ENCODE measurements at regions not wholly inside any gene's neighbourhood (a gene's known extent, or its start where the extent isn't known, plus 50 kb on each side); places are given as distances from the start of the nearest gene placed in this dataset.
"Not testable (repeated sequence)": the region's sequence is repeated elsewhere in the genome, so short reads cannot be mapped to it uniquely, and the experiment has no call there.

GRCh38 chr15:22258398-22259150 lies 178.2 kb downstream of the OR4M2 start:
- no peak for DNase-seq (ENCODE audit: low read depth in 4 of 4, low spot score in 1 of 4)

DNA sequence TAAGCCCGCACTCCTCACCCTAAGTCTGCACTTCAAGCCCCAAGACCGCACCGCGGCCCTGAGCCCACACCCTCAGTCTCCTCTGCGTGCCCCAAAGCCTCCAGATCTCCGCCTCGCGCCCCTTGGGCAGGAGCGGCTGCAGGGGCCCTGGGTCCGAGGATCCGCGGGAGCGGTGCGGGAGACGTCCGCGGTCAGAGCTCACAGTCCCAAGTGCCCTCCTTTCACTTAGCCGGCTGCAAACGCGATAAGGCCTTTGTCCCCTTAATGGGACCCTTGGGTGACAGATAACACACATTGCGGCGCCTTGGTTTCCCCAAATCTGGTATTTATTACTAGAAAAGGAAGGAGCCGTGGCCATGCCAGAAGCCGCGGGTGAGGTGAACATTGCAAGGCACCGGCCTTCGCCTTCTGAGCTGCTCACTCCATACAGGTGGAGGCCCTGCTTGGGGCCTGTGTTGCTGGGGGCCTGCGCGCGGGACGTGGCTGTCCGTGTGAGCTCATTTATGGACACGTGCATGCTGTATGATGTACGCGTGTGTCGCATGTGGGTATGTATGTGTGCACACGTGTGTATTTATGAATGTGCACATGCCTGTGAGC lies 178.9 kb downstream of the OR4M2 start:
- DNase-seq (ENCODE audit: low read depth in 4 of 4, low spot score in 1 of 4): not testable (repeated sequence)

- no peak for DNase-seq (ENCODE audit: low read depth in 4 of 4, low spot score in 1 of 4)
Measured at GRCh38 chr15:22259881-22260421, 179.6 kb downstream of the OR4M2 start.

GRCh38 chr15:22262613-22263020 lies 182.3 kb downstream of the OR4M2 start:
- DNase-seq (ENCODE audit: low read depth in 4 of 4, low spot score in 1 of 4): peak in 1 of 4 experiments; percentile 26

DNA sequence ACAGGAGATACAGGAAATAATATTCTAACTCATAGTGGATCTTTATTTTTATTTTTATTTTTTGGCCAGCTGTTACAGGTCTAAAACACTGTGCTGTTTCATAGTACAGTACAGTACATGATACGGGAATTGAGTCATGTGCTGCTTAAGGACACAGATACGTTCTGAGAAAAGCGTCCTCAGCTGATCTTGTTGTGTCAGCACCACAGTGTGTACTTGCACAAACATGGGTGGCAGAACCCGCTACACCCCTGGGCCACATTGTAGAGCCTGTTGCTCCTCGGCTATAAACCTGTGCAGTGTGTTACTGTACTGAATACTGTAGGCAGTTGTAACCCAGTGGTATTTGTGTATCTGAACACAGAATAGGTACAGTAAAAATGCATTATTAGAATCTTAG lies 183.4 kb downstream of the OR4M2 start:
- DNase-seq (ENCODE audit: low read depth in 4 of 4, low spot score in 1 of 4): no peak

DNA sequence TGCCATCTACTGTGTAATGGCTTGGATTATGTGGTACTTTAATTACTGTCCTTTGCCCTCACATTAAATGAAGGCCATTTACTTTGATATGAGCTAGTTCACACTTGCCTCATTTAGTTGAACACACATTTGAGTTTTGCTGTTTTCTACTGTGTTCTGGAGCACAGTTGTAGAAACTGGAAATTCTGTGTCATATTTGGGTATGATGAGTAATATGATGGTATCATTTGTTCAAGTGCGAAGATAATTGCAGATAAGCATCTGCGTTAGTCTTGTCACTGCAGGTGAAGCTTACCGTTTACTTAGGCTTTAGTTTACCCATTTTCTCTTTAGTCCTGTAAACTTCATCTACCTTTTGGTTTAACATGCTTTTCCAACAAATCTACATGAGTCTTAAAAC lies 183.9 kb downstream of the OR4M2 start:
- not testable (repeated sequence) for DNase-seq (ENCODE audit: low read depth in 4 of 4, low spot score in 1 of 4)

DNA sequence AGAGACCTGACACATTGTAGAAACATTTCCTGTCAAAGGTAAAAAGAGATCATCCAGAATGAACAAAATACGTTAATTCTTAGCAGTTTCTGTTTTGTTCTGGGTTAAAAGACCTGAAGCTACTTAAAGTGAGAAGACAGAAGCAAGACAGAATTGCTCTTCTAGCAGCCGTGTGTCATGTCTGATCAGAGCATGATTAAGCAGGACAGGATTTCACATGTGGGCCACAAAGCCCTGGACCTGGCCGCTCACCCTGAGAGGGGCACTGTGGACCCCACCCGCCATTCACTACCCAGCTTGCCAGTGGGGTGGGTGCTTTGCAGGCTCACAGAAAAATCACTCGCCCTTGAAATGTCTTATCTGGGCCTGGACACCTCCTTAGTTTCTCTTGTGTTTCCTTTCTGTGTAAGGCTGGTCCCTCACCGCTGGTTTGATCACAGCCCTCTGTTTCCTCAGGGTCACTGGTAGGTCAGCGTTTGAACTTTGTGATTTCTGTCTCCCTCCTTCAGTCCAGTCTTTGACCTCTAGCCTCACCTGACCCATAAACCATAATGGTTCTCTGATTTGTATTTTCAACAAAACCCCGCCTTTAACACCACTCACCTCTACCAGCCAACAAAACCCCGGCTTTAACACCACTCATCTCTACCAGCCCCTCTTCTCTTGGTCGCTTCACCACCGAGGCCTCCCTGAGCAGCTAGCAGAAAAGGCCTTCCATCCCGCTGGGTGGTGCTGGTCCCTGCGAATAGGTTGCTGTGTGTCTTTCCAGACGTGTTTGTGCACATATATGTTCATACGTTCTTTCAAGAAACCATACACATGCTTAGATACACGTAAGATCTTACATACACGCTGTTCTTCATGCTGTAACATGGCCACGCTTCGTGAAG lies 185.0 kb downstream of the OR4M2 start:
- peak in 1 of 4 experiments; percentile 29 for DNase-seq (ENCODE audit: low read depth in 4 of 4, low spot score in 1 of 4)

DNA sequence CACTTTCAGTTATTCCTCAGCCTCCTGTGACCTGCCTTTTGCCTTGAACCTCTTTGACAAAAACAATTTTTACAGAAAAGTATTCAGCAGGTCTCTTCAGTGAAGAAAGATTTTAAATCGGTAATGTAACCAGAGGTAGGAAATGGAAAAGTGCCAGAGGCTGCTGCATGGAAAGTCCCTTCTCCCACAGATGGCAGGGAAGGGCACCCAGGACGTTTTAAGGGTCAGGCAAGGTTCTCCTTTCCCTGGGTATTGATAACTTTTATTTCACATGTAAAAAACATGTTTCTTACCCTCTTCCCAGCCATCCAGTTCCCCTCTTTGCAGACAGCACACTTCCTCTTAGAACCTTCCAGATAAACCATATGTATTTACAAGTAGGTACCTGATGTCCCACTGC lies 185.6 kb downstream of the OR4M2 start:
- DNase-seq (ENCODE audit: low read depth in 4 of 4, low spot score in 1 of 4): no peak

DNA sequence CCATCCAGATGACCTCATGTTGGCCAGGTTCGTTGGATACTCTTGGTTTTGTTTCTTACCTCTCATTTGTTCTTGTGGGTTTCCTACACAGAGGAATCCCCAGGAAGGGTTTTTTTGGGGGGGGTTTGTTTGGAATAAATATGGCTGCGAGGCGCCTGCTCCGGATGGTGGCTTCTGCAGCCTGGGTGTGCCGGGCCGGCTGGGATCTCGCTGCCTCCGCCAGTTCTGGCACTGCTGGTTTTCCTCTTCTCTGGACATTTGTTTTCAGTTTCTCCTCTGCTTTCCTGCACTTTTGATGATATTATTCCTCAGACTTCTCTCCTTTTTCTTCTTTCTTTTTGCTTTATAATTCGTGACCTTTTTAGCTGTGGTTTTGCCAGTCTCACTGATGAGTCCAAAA lies 187.4 kb downstream of the OR4M2 start:
- no peak for DNase-seq (ENCODE audit: low read depth in 4 of 4, low spot score in 1 of 4)

DNA sequence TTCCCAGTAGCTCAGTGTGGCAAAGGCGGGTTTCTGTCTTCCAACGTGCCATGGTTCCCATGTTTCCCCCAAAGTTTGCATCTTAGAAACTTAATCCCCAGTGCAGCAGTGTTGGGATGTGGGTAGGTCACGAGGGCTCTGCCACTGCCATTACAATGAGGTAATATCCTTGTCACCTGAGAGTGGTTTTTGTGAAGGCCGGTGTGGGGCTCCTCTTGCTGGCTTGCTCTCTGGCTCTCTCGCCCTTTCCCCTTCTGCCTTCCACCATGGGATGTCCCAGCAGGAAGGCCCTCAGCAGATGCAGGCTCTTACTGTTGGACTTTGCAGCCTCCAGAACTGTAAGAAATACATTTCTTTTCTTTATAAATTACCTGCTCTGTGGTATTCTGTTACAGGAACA lies 187.9 kb downstream of the OR4M2 start:
- not testable (repeated sequence) for DNase-seq (ENCODE audit: low read depth in 4 of 4, low spot score in 1 of 4)

DNA sequence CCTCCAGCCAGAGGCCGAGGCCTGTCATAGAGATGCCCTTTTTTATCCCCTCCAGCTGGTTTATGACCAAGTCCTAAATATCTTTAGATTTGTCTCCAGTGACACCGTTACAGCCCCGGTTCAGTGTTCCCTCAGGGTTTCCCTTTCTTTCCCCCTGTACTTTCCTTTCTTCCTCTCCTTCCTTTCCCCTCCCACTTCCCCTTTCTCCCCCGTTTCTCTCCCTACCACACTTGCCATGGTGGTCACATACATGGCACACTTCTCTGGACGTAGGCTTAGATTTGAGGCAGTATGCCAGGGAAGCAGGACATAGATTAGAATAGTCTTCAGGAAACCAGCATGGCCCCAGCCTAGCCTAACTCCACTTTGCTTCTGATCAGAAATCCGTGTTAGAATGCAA lies 188.3 kb downstream of the OR4M2 start:
- DNase-seq (ENCODE audit: low read depth in 4 of 4, low spot score in 1 of 4): not testable (repeated sequence)

DNA sequence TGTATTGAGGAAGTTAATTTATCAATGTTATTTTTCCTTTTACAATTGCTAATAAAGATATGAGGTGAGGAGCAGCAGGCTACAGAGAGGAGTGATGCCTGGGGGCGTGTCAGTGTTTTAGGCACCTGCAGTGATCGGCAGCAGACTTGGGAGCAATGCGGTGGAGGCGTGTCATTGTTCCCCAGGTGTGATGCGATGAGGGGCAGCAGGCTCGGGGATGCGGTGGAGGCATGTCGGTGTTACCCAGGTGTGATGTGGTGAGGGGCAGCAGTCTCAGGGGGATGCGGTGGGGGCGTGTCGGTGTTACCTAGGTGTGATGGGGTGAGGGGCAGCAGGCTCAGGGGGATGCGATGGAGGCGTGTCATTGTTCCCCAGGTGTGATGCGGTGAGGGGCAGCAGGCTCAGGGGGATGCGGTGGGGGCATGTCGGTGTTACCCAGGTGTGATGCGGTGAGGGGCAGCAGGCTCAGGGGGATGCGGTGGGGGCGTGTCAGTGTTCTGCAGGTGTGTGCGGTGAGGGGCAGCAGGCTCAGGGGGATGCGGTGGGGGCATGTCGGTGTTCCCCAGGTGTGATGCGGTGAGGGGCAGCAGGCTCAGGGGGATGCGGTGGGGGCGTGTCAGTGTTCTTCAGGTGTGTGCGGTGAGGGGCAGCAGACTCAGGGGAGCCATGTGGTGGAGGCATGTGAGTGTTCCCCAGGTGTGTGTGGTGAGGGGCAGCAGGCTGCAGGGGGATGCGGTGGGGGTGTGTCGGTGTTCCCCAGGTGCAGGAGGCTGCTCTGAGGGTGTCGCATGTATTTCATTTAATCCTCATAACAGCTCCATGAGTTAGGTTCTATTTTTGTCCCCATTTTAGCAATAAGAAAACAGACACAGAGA lies 186.2 kb upstream of the GOLGA6L22 start:
- DNase-seq (ENCODE audit: low read depth in 4 of 4, low spot score in 1 of 4): not testable (repeated sequence)

GRCh38 chr15:22273185-22273584 lies 185.5 kb upstream of the GOLGA6L22 start:
- not testable (repeated sequence) for DNase-seq (ENCODE audit: low read depth in 4 of 4, low spot score in 1 of 4)

- not testable (repeated sequence) for DNase-seq (ENCODE audit: low read depth in 4 of 4, low spot score in 1 of 4)
Measured at GRCh38 chr15:22274376-22274775, 184.3 kb upstream of the GOLGA6L22 start.

DNA sequence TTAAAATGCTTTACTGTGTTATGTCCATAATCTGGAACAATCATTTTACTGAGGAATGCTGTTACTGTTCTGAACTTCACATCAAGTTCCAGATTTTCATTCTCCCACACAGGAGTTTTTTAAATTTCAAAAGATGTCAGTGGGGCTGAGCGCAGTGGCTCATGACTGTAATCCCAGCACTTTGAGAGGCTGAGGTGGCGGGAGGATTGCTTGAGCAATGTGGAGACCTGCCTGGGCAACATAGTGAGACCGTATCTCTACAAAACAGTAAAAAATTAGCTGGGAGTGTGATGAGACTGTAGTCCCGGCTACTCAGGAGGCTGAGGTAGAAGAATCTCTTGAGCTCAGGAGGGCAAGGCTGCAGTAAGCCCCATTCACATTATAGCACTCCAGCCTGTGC lies 177.9 kb upstream of the GOLGA6L22 start:
- DNase-seq (ENCODE audit: low read depth in 4 of 4, low spot score in 1 of 4): not testable (repeated sequence)

GRCh38 chr15:22282794-22283533 lies 175.7 kb upstream of the GOLGA6L22 start:
- DNase-seq (ENCODE audit: low read depth in 4 of 4, low spot score in 1 of 4): not testable (repeated sequence)

GRCh38 chr15:22284795-22285420 lies 173.8 kb upstream of the GOLGA6L22 start:
- DNase-seq (ENCODE audit: low read depth in 4 of 4, low spot score in 1 of 4): not testable (repeated sequence)

DNA sequence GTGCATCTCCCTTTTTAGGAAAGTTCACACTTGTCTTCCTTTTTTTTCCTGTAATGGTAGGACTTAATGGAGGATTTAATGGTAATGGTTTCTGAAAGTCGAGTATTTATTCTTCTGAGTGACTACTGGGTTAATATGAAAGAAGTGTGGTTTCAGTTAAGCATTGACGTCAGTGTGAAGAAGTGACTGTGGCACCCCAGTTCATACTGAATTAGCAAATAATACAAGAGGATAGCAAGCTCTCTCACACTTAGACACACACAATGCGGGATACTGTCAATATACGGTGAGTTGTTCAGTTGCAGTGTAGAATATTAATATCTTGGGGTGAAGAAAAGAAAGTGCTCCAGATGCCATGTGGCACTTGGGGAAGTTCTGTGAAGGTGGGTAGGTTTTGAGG lies 167.6 kb upstream of the GOLGA6L22 start:
- not testable (repeated sequence) for DNase-seq (ENCODE audit: low read depth in 4 of 4, low spot score in 1 of 4)

DNA sequence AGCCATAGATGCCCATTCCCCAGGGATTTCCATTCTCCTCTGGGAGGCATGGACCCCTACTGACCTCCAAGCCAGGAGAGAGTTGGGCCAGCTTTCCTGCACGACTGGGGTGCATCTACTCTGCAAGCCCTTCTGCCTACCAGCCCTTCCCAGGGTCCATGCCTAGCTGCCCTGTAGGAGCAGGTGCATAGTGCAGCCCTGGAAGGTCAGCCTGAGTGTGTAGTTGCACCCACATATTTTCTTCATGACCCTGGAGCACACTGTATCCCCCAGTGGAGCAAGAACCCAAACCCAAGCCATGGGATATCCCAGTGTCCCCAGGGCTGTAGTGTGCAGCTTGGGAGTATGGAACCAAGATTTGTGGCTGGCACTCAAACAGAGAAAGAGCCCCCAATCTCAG lies 155.6 kb upstream of the GOLGA6L22 start:
- not testable (repeated sequence) for DNase-seq (ENCODE audit: low read depth in 4 of 4, low spot score in 1 of 4)
